Neutrophil (primary cell): ENCODE measurements at regions not wholly inside any gene's neighbourhood (a gene's known extent, or its start where the extent isn't known, plus 50 kb on each side); places are given as distances from the start of the nearest gene placed in this dataset.

Source experiments
- H3K27ac ChIP-seq: fragments of 200-600 bp; sonication (generic); 2 replicates; pipeline ENCODE4 v1.5.1; 2016; ENCODE audit warnings: mild to moderate bottlenecking, moderate library complexity
- H3K27me3 ChIP-seq: fragments of 200-600 bp; sonication (generic); 2 replicates; pipeline ENCODE4 v1.6.0; 2016; ENCODE audit warnings: mild to moderate bottlenecking
- H3K36me3 ChIP-seq: fragments of 200-600 bp; sonication (generic); 2 replicates; pipeline ENCODE4 v1.5.1; 2017
- H3K4me1 ChIP-seq, 2 experiments: fragments of 200-600 bp in 1 of 2; sonication (generic) in 1 of 2; 1 replicate in 1 of 2; 2 replicates in 1 of 2; pipeline versions ENCODE4 v1.5.1 to v1.6.1; 2013 to 2016; ENCODE audit warnings: low read depth in 1 of 2, low read length in 1 of 2, mild to moderate bottlenecking in 1 of 2, moderate library complexity in 1 of 2; ENCODE audit not compliant: control insufficient read depth in 1 of 2, insufficient read depth in 1 of 2
- H3K4me3 ChIP-seq, 2 experiments: fragments of 200-600 bp in 1 of 2; sonication (generic) in 1 of 2; 1 replicate in 1 of 2; 2 replicates in 1 of 2; pipeline ENCODE4 v1.5.1; 2013 to 2016; ENCODE audit warnings: low read depth in 1 of 2, low read length in 1 of 2, mild to moderate bottlenecking in 1 of 2, moderate library complexity in 1 of 2
- H3K9me3 ChIP-seq: fragments of 200-600 bp; sonication (generic); 2 replicates; pipeline ENCODE4 v1.5.1; 2016
- TF ChIP-seq, protein P1 (sequence below): fragments of 200-600 bp; sonication (generic); IDR thresholded peaks from 2 replicates; pipeline ENCODE4 v1.5.1; 2016; ENCODE audit warnings: antibody characterized with exemption

DNA sequence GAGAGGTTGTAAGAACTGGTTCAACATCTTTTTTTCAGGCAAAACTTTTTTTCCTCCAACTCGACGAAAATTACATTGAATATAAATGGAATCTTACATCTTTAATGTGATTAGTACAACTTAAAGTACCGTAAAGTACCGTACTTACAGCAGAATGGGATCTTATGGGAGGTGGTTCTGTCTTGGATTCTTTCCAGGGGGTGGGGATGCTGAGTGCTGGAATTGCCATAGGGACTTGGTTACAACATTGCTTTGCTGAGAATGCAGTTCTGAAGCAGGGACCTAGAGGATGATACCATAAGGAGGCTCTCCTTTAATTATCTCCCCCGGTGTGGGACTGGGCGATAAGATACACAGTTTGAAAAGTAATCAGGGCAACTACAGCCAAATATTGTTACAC lies 186.4 kb downstream of the KLF5 start:
- H3K4me1 ChIP-seq, result peaks cover 4 to 10% of the 10 kb centered on the region in 2 experiments
- H3K9me3 ChIP-seq, result no peaks in the 10 kb centered on the region
- H3K27ac ChIP-seq, result no peak overlapping the region
- TF ChIP-seq, protein P1, sequence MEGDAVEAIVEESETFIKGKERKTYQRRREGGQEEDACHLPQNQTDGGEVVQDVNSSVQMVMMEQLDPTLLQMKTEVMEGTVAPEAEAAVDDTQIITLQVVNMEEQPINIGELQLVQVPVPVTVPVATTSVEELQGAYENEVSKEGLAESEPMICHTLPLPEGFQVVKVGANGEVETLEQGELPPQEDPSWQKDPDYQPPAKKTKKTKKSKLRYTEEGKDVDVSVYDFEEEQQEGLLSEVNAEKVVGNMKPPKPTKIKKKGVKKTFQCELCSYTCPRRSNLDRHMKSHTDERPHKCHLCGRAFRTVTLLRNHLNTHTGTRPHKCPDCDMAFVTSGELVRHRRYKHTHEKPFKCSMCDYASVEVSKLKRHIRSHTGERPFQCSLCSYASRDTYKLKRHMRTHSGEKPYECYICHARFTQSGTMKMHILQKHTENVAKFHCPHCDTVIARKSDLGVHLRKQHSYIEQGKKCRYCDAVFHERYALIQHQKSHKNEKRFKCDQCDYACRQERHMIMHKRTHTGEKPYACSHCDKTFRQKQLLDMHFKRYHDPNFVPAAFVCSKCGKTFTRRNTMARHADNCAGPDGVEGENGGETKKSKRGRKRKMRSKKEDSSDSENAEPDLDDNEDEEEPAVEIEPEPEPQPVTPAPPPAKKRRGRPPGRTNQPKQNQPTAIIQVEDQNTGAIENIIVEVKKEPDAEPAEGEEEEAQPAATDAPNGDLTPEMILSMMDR, result no peak
- H3K4me3 ChIP-seq, result no peak overlapping the region
- no peaks in the 10 kb centered on the region for H3K27me3 ChIP-seq
- H3K36me3 ChIP-seq, result no peaks in the 10 kb centered on the region

DNA sequence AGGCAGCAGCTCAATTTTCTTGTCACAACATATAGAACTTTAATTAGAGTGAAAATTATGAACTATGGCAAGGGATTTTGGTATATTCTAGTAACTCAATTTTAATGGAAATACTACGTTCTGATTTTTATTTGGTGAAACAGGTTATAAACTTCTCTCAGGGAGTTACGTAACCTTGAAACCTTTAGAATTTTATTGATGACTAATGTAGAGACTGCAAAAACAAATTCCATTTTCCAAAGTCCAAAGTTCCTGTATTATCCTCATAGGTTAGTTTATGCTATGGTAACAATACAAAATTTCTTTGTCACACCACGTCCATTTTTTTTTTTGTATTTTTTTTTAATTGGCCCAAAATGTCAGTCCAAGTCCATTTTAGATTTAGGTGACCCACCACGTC lies 185.7 kb downstream of the KLF5 start:
- H3K4me1 ChIP-seq, result peaks cover 4 to 8% of the 10 kb centered on the region in 2 experiments
- no peak overlapping the region for H3K4me3 ChIP-seq
- no peaks in the 10 kb centered on the region for H3K9me3 ChIP-seq
- H3K27ac ChIP-seq, result no peak overlapping the region
- no peaks in the 10 kb centered on the region for H3K36me3 ChIP-seq
- TF ChIP-seq, protein P1, result no peak
- no peaks in the 10 kb centered on the region for H3K27me3 ChIP-seq

DNA sequence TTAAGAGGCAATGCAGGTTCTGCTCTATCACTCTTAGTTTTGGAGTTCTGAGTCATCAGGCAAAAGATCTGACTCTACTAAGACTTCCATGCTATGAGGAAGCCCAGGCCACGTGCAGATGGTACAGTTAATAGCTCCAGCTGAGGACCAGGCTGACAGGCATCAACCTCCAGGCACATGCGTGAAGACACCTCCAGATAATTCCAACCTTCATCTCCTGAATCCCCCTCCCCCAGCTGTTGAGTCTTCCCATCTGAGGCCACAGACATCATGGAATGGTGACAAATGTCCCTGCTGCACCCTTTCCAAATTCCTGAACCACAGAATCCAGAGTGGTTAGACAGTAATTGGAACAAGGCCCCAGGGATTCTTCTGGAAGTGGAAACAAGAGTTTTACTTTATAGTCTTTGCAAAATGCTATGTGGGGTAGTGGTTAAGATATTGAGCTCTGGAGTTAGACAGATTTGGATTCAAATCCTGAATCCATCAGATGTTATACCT lies 183.8 kb downstream of the KLF5 start:
- Histone ChIP-seq H3K27me3 (no peaks in the 10 kb centered on the region), H3K4me3 (no peak overlapping the region), H3K27ac (no peak overlapping the region), H3K4me1 (peaks cover 0 to 8% of the 10 kb centered on the region in 2 experiments), H3K9me3 (no peaks in the 10 kb centered on the region), H3K36me3 (no peaks in the 10 kb centered on the region)
- TF ChIP-seq, protein P1, result no peak

DNA sequence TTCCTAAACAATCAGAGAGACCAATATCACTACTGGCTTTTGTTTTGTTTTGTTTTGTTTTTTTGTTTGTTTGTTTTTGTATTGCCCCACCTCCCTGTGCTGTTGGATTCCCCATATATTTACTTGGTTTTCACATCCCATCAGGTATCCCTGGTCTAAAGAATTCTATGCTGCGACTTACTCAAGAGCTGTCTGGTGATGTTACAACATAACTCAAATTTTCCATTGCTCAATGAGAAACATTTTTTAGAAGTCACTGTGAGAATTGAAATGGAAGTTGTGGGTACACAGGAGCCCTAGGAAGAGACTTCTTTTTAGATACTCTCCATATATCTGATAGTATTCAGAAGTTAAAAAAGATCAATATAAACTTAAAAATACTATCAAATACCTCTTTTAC lies 181.4 kb downstream of the KLF5 start:
- TF ChIP-seq, protein P1, result no peak
- Histone ChIP-seq H3K27me3 (no peaks in the 10 kb centered on the region), H3K4me1 (peaks cover 0 to 8% of the 10 kb centered on the region in 2 experiments), H3K27ac (no peak overlapping the region), H3K36me3 (no peaks in the 10 kb centered on the region), H3K9me3 (no peaks in the 10 kb centered on the region), H3K4me3 (no peak overlapping the region)

DNA sequence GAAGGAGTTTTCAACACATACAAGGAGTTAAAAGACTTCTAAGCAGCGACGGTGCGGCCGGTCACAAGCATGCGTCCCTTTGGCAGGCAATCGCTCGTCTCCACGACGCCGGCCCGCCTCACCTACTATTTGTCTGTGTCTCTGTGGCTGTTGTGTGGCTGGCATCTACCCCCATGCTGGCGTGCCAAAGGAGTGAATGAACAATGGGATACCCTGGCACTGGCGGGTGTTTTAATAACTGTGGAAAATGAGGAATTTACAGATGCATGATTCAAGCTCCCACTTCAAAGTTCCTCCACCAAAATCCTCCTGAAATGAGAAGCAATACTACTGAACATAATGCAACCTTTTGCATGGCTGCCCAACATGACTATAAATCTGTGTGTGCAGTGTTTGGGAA lies 176.6 kb downstream of the KLF5 start:
- H3K27ac ChIP-seq, result no peak overlapping the region

More for the DNA sequence above, 176.6 kb downstream of the KLF5 start:
- H3K9me3 ChIP-seq, result no peaks in the 10 kb centered on the region
- TF ChIP-seq, protein P1, result no peak
- no peaks in the 10 kb centered on the region for H3K27me3 ChIP-seq
- H3K4me1 ChIP-seq, result peaks cover 18 to 27% of the 10 kb centered on the region in 2 experiments
- H3K36me3 ChIP-seq, result no peaks in the 10 kb centered on the region
- H3K4me3 ChIP-seq, result no peak overlapping the region
